HFF-Myc (cell line): ENCODE measurements at regions not wholly inside any gene's neighbourhood (a gene's known extent, or its start where the extent isn't known, plus 50 kb on each side); places are given as distances from the start of the nearest gene placed in this dataset.

Experiments
- DNase-seq: peaks from one replicate; pipeline ENCODE4 v3.0.0-alpha.2; 2011; ENCODE audit warnings: low read depth; ENCODE audit errors: extremely low read depth
- H3K4me3 ChIP-seq: replicated peaks from 2 replicates; pipeline ENCODE4 v1.5.1; 2011; ENCODE audit warnings: low read depth, mild to moderate bottlenecking, control low read depth, low read length
- CTCF ChIP-seq: IDR thresholded peaks from 2 replicates; pipeline ENCODE4 v1.5.1; 2012; ENCODE audit warnings: mild to moderate bottlenecking, low read depth, low read length, control low read depth; ENCODE audit errors: missing control alignments

GRCh38 chr5:124332273-124332672, 414.2 kb downstream of the ZNF608 start:
- no peak for DNase-seq
- no peak for TF ChIP-seq CTCF
- H3K4me3 ChIP-seq = no peak overlapping the region

- no peak for TF ChIP-seq CTCF
- H3K4me3 ChIP-seq = no peak overlapping the region
- DNase-seq = no peak
Measured at GRCh38 chr5:124330595-124331220, 415.7 kb downstream of the ZNF608 start.

- no peak for DNase-seq
- no peak overlapping the region for H3K4me3 ChIP-seq
- TF ChIP-seq CTCF = no peak
Measured at GRCh38 chr5:124328201-124328600, 418.2 kb downstream of the ZNF608 start.

- no peak for TF ChIP-seq CTCF
- no peak for DNase-seq
- H3K4me3 ChIP-seq = no peak overlapping the region
Measured at GRCh38 chr5:124318661-124319060, 427.8 kb downstream of the ZNF608 start.

- no peak overlapping the region for H3K4me3 ChIP-seq
- DNase-seq = no peak
- TF ChIP-seq CTCF = no peak
Measured at GRCh38 chr5:124317451-124317850, 429.0 kb downstream of the ZNF608 start.

- H3K4me3 ChIP-seq = no peak overlapping the region
- DNase-seq = no peak
- no peak for TF ChIP-seq CTCF
Measured at GRCh38 chr5:124315741-124316415, 430.6 kb downstream of the ZNF608 start.

- no peak for DNase-seq
- H3K4me3 ChIP-seq = no peak overlapping the region
- TF ChIP-seq CTCF = no peak
Measured at GRCh38 chr5:124310453-124310852, 436.0 kb downstream of the ZNF608 start.
